ENCODE measurements at regions not wholly inside any gene's neighbourhood (a gene's known extent, or its start where the extent isn't known, plus 50 kb on each side); places are given as distances from the start of the nearest gene placed in this dataset.

DNA sequence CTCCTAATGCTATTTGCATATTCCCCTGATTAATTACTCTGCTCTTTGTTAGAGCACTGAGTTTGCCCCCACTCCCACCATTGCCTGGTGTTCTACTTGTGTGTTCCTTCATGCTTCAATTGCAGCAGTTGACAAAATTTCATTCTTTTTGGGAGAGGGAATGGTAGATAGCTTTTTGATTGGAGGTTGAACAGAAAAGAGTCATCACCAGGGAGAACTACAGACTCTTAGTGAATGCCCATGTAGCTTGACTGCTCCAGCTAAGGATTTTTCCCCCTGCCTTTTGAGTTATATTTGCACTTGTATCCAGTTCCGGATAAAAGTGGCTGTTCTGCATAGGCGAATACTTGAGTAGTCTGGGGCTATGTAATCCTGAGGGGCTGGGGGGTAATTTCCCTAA is 183.9 kb downstream of the ETNK1 start:
- no peak for TF ChIP-seq POLR2A (IDR thresholded peaks at IDR 0.05)
- TF ChIP-seq, protein P1, sequence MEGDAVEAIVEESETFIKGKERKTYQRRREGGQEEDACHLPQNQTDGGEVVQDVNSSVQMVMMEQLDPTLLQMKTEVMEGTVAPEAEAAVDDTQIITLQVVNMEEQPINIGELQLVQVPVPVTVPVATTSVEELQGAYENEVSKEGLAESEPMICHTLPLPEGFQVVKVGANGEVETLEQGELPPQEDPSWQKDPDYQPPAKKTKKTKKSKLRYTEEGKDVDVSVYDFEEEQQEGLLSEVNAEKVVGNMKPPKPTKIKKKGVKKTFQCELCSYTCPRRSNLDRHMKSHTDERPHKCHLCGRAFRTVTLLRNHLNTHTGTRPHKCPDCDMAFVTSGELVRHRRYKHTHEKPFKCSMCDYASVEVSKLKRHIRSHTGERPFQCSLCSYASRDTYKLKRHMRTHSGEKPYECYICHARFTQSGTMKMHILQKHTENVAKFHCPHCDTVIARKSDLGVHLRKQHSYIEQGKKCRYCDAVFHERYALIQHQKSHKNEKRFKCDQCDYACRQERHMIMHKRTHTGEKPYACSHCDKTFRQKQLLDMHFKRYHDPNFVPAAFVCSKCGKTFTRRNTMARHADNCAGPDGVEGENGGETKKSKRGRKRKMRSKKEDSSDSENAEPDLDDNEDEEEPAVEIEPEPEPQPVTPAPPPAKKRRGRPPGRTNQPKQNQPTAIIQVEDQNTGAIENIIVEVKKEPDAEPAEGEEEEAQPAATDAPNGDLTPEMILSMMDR (IDR thresholded peaks at IDR 0.05 in 4 of 5, conservative IDR thresholded peaks at IDR 0.05 in 1 of 5): no peak

Data from gastrocnemius medialis (tissue), 4 donors.